GM13976 (cell line): ENCODE measurements at regions not wholly inside any gene's neighbourhood (a gene's known extent, or its start where the extent isn't known, plus 50 kb on each side); places are given as distances from the start of the nearest gene placed in this dataset.

Source experiments
- DNase-seq: peaks from one replicate; pipeline ENCODE4 v3.0.0; 2012; ENCODE audit warnings: low spot score
- in situ Hi-C: fragments of 300-500 bp; cut with MboI; formaldehyde crosslinking; loops from one replicate; pipeline ENCODE4 v1.12.0; 2022; ENCODE audit warnings: low sequenced_read_pairs, mixed read lengths, inconsistent platforms; ENCODE audit not compliant: unreplicated experiment
- TF ChIP-seq, protein P1 (sequence below): IDR thresholded peaks from 2 replicates; pipeline ENCODE4 v1.5.1; 2012; ENCODE audit warnings: borderline replicate concordance, mild to moderate bottlenecking; ENCODE audit not compliant: insufficient read depth; ENCODE audit errors: extremely low read depth, missing control alignments, control extremely low read depth

DNA sequence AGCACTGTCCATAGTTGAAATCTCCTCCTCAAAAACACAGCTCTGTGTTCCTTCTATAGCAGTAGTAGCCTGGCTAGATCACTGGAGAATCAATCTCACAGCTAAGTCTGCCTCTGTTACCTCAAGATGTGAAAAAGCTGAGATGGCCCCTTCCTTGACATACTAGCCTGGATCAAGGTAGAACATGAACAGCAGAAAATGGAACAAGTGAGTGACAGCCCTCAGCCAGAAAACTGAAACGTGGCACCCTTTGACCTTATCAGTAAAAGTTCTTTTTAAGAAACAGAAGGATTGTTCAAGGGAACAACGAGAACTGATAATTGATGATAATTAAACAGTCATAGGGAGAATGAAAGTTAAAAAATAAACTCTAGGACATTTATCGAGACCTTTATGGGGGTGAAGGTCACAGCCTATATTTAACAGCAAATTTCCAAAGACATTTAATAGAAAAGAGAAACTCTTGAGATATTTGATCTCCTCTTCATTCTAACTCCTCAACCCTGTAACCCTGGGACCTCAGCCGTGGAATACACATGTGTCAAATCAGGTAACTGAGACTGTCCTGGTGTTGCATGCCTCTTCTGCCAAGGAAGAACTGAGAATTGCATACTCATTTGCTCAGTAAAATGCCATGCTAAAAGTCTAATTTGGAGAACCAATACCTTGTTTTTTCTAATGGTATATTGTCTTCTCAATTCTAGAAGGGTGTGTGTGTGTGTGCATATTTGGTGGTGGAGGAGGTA, 258.0 kb upstream of the ATP2B1 start:
- in situ Hi-C loops = no loop called here
- TF ChIP-seq, protein P1, sequence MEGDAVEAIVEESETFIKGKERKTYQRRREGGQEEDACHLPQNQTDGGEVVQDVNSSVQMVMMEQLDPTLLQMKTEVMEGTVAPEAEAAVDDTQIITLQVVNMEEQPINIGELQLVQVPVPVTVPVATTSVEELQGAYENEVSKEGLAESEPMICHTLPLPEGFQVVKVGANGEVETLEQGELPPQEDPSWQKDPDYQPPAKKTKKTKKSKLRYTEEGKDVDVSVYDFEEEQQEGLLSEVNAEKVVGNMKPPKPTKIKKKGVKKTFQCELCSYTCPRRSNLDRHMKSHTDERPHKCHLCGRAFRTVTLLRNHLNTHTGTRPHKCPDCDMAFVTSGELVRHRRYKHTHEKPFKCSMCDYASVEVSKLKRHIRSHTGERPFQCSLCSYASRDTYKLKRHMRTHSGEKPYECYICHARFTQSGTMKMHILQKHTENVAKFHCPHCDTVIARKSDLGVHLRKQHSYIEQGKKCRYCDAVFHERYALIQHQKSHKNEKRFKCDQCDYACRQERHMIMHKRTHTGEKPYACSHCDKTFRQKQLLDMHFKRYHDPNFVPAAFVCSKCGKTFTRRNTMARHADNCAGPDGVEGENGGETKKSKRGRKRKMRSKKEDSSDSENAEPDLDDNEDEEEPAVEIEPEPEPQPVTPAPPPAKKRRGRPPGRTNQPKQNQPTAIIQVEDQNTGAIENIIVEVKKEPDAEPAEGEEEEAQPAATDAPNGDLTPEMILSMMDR = no peak
- DNase-seq = no peak

DNA sequence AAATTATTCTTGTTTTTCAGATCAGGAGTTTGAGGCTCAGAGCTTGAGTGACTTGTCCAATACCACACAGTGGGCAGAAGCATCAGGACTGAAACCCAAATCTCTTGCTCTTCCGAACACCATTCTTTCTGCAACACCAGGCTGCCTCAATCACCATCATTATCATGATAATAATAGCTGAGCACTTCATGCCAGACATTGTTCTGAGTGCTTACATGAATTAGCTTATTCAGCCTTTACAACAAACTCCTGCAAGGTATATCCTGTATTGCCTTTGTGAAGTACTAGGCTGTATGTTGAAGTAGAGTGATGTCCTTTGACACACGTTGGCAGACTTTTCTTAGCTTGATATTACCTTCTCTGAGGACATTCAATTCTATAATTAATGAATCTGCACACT, 257.4 kb upstream of the ATP2B1 start:
- TF ChIP-seq, protein P1 = no peak
- DNase-seq = no peak
- in situ Hi-C loops = no loop called here

DNA sequence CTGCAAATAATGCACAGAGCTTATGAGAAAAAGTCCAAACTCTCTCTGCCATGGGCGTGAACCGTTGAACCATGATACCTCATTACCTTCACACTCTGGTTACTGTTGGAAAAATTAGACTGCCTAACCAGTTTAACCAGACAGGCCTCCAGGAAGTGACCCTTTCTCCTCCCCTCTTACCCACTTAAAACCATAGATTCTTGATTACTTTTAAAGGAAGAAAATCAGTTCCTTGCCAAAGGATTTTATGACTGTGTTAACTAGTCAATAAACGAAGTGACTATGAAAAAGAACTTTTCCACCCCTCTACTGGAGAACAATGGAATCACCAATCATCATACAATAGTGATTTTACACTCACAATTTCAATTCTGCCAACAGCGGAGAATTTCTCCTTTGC, 254.0 kb upstream of the ATP2B1 start:
- no peak for DNase-seq
- in situ Hi-C loops = no loop called here
- TF ChIP-seq, protein P1 = no peak

DNA sequence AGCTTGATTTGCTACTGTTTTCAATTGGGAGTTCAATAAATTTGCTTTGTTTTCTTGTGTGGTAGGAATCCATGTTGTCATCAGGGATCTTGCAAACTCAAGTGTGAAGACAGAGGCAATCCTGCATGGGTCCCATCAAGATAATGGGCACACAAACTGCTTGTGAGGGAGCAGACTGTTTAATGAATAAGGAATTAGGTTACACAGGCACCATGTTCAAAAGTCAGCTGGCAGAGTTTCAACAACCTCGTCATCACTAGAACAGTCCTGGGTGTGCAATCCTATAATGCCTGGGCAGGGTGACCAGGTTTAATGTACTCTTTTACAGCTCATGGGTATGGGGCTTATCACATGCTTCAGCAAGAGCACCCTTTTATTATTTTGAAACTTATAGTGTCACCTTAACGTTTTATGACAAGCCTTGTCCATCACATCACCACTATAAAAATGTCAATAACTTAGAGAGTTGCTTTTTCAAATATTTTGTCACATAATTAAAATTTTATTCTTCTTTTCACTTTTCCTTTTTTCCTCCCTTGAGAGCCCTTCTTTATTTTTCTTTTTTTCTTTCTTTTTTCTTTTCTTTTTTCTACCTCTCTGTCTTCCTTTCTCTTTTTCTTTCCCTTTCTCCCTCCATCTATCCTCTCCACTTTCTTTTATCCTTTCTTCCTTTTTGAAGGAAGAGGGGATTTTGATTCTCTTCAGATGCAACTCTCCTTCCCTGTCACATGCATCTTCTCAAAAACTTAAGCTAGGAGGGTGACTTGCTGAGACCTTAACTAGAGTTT, 252.2 kb upstream of the ATP2B1 start:
- in situ Hi-C loops = no loop called here
- no peak for DNase-seq
- TF ChIP-seq, protein P1 = no peak

DNA sequence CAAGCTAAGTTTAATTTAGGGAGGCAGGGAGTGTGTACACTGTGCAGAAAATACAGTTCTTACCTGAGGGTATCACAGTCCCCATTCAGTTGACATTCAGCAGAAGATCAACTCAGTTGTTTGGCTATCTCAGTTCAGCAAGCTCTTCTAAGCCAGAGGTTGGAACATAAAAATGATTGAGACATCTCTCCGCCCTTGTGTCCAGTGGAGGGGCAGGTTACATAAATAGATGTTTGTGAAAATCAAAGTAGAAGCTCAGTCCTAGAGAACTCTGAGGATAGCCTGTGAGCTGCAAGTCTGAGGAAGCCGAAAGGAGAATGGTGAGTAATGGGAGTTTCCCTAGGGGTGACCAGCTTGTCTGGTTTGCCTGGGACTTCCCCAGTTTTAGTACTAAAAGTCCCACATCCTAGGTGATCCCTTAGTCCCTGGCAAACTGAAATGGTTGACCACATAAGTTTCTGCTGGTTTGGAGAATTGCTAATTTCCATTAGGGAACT, 251.4 kb upstream of the ATP2B1 start:
- in situ Hi-C loops = no loop called here
- peak; percentile 45 for DNase-seq
- TF ChIP-seq, protein P1 = no peak

DNA sequence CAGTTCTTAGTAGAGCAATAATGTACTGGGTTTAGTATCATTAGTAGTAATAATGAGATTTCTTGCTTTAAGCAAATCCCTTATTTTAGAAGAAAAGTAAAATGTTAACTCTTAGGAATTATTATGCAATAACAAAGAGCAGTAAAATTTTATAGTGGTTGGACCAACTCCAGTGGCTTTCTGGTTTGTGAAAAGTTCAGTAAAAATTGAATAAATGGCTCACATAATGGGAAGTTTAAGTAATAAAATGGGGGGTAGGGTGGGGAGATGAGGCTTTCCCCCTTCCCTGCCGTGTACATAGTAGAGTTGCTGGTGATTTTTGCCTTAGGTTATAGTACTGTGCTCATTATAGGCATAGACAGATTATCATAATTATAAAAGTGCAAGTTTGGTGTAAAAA, 250.5 kb upstream of the ATP2B1 start:
- TF ChIP-seq, protein P1 = no peak
- no peak for DNase-seq
- in situ Hi-C loops = no loop called here
